ENCODE measurements at regions not wholly inside any gene's neighbourhood (a gene's known extent, or its start where the extent isn't known, plus 50 kb on each side); places are given as distances from the start of the nearest gene placed in this dataset.
"Not testable (repeated sequence)": the region's sequence is repeated elsewhere in the genome, so short reads cannot be mapped to it uniquely, and the experiment has no call there.

DNA sequence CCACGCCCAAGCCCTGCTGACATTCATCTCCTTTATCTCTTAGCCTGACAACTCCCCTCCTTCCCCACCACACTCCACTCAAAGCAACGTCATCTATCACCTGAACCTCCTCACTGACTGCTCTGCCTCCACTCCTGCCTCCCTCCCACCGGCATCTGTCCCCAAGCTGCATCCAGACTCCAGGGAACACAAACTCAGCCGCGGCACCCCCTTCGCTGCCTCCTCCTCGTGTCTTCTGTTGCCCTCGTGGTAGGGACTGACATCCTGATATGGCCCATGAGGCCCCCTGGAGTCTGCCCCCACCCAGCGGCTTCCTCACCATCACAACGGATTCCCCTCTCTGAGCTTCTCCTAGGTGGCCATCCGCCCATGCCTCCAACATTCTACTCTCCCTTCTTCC lies 101.0 kb upstream of the TAS2R1 start:
- no peak for DNase-seq (ENCODE audit: low spot score)

DNA sequence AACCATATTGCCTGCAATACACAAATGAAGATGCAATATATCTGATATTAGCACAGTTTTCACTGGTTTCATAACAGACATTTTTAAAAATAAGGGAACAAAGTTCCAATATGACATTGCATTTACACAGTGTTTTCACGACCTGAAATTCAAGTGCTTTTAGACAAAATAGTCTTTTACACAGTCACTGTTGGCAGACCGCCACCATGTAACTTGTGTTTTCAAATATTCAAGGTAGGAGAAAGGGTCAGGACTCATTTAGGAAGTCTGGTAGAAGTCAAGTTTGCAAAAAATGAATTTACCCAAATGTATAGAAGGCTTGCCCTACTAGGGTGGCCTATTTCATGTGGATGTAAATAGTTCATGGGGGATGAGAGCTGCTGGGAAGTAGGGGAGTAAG lies 98.1 kb upstream of the TAS2R1 start:
- DNase-seq (ENCODE audit: low spot score) = no peak

DNA sequence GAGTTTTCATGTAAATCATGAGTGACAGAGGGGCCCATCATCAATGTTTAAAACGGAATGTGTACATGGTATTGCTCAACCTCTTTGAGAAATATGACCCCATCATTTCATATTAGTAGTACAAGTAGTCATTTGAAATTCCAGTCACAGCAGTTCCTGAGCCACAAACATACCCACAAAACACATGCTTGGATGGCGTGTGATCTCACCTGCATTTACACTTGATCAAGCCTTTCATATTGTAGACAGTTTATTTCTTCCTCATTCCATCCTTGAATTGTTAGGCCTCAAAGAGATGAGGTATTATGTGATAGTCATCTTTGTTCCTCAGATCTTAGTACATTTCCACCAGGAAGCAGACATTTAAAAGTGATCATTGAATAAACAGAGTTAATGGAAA lies 96.8 kb upstream of the TAS2R1 start:
- no peak for DNase-seq (ENCODE audit: low spot score)

DNA sequence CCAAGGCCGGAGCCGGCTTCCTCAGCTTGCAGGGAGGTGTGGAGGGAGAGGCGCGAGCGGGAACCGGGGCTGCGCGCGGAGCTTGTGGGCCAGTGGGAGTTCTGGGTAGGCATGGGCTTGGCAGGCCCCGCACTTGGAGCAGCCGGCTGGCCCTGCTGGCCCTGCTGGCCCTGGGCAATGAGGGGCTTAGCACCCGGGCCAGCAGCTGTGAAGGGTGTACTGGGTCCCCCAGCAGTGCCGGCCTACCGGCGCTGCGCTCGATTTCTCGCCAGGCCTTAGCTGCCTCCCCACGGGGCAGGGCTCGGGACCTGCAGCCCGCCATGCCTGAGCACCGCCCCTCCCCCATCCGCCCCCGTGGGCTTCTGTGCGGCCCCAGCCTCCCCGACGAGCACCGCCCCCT lies 95.1 kb upstream of the TAS2R1 start:
- not testable (repeated sequence) for DNase-seq (ENCODE audit: low spot score)

DNA sequence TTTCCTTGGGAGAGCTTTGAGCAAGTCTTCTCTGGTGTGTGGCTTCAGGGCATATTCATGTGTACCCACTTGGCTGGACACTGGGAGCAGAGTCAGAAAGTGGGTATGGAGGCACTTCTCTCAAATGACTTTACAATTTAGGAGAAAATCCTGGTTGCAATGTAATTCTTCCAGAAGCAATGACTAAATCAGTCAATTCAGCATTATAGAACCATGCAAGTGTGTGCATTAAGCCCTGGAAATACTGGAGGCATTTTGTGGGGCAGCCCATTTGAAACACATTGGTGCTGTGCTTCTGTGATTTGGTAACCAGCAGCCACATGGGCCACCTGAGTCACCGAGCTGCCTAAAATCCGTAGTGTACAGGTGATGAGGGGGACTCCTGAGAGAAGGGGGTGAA lies 94.6 kb upstream of the TAS2R1 start:
- no peak for DNase-seq (ENCODE audit: low spot score)

DNA sequence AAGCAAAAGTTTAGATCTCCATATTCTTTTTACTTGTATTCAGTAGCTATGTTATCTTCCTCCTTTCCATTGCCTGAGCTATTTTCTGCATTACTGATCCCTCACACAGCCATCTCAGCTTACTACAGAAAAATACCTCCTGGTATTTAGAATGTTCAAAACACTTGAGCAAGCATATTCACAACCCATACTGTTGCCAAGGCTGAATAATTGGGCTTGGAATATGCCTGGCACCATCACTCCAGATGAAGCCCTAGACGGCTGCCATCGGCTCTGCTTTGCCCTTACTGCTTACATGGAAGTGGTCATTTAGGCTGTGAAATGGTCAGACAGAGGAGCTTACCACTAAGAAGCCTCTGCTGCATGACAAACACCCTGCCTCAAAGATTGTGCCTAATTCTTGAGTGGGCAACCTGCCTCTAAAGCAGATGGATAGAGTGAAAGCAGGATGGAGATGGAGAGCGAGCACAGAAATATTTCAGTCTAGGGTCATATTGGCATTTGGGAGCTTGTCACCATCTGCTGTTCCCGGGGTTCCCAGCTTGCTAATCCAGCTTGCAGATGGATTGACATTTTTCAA lies 92.5 kb upstream of the TAS2R1 start:
- DNase-seq (ENCODE audit: low spot score) = no peak

DNA sequence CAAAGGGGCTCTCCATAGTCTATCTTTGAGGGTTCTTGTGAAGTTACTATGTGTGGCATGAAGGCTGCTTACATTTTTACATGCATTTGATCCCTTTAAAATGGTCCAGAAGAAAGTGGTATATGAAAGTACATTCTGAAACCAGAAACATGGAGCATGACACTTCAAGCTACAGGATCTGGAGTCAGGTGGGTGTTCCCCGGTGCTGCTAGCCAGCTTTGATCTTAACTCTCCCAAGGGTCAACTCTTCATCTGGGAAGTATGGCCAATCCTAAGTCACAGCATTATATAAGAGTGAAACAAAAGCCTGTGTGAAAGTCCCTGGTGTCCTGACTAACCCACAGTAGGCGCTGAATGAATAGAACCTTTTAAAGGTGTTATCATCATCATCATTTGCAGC lies 91.0 kb upstream of the TAS2R1 start:
- DNase-seq (ENCODE audit: low spot score) = no peak

DNA sequence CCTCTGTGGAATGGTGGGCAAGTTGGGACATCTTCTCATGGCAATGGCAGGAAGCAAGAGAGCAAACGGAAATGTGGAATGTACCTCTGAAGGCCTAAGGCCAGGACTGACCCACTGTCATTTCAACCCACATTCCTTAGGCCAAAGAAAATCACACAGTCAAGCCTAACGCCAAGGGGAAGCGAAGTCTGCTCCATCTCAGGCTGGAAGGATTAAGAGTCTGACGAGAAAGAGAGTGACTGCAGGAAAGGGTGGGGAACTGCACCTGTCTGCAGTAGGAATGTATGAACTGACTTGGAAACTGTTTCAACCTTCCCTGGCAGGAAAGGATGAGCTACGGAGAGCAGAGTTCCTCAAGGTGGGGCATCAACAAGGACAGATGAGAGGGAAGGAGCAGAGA lies 90.2 kb upstream of the TAS2R1 start:
- DNase-seq (ENCODE audit: low spot score) = no peak

DNA sequence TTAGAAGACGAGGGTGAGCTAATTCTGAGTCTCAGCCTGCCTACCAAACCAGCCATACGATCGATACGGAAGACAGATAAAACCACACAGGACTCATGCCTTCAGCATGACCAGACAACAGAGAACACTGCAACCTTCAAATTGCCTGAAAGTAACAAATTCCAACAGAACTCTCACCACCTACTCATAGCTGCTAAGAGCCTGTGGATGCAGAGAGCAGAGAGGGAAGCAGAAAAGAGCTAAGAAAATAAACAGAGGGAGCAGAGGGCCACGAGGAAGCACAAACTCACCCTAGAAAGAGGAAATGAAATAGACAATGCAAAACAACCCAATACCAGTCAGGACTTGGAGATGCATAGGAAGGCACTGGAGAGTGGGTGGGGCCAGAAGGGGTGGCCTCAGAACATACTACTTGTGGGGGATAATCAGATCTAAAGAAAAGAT lies 86.7 kb upstream of the TAS2R1 start:
- DNase-seq (ENCODE audit: low spot score) = no peak

DNA sequence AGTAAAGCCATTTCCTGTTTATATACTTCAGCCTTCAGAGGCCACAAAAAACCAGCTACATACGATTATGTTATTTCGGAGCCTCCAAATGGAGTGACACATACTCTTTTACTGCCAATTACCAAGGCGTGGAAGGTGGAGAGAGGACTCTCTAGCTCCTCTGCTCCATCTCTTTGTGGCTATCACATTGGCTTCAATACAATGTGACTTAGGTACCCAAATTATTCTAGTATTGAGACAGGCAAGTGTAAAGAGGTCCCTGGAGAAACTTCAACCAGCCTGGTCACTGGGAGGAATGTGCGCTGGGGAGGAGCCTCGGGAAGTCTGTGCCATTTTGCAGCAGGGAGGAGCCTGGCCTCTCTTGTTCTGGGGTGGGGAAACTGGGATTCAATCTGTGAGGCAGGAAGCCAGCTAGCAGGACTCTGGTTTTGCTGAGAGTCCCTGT lies 85.8 kb upstream of the TAS2R1 start:
- DNase-seq (ENCODE audit: low spot score) = no peak

DNA sequence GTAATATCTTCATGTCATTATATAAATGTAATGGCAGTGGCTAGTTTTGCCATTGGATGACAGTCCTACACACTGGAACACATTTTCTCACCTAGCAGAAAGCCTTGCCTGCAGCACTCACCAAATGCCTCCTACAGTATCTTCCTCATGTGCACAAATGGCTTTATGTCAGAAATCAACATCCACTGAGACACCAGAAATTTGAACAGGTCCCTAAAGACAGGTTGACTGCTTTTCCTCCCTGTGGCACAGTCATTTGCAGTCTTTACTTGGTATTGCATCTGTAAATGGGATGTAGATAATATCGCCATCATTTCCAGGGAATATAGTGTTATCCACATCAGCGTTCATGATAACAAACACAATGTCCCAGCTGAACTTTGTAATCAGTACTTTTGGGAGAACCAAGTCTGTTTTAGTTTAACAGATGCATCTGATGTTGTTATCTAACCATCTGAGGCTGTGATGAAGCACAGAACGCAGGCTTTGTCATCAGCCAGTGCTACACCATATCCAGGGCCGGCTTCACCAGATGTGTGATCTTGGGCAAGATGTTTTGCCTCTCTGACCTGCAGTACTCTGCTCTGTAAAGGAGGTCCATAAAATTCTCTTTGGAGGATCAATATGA lies 83.9 kb upstream of the TAS2R1 start:
- DNase-seq (ENCODE audit: low spot score) = no peak

DNA sequence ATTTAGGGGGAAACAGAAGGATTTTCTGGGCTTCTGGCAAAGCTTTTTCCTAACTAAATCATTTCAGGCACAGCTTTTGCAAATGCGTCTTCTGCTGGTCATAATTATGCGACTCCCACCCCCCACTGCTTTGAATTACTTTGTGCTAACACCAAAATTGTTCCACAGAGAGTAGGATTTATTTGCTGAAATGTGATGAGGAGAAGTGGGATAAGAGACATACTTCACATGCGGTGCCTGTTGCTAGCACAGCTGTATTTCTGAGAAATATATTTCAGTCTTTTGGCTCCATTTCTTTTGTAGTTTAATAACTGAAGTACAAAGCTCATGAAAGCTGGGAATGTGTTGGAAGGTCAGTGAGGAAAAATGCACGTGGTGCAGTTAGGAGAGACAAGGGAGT lies 83.2 kb upstream of the TAS2R1 start:
- DNase-seq (ENCODE audit: low spot score) = no peak

DNA sequence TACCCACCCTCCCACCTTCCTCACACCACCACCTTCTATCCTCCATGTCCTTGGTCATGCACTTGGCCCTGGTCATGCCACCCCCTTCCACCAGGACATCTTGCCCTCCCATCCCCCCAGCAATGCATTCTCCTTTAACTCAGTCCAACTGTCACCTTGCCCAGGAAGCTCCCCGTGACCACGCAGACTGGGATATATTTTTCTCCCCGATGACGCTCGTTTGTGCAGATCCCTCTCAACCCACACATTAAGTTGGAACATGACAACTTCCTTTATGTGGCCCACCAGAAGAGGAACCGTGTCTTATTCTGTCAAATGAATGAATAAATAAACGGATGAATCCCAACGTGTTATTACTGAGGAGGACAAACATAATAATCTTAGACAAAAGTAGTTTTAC lies 82.8 kb upstream of the TAS2R1 start:
- DNase-seq (ENCODE audit: low spot score) = no peak

DNA sequence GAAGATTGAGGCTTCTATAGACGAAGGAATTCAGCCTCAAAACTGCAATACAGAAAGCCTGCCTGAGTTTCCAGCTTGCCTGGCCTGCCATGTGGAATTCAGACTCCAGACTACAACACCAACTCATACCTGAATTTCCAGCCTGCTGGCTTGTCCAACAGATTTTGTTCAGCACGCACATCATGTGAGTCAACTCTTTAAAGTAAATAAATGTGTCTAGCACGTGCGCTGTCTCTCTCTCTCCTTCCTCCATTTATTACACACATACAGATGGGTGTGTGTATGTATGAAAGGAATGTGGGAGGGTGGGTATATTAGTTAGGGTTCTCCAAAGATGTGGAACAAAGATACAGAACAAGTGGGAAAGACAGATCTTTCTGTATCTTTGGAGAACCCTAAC lies 82.4 kb upstream of the TAS2R1 start:
- DNase-seq (ENCODE audit: low spot score) = no peak

DNA sequence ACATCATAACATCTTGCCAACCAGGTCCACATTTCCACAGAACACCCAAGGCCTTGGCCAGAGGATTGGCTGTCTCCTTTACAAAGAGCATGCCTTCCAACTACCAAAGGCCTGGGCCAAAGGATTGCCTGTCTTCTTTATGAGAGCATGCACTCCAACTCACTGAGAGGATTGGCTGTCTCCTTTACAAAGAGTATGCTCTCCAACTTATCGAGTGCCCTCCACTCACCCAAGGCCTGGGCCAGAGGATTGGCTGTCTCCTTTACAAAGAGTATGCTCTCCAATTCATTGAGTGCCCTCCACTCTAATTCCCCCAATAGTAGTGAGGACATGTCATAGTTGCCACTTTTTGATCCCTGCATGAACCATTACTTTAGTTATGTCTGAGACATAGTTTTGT lies 79.9 kb upstream of the TAS2R1 start:
- DNase-seq (ENCODE audit: low spot score) = no peak

DNA sequence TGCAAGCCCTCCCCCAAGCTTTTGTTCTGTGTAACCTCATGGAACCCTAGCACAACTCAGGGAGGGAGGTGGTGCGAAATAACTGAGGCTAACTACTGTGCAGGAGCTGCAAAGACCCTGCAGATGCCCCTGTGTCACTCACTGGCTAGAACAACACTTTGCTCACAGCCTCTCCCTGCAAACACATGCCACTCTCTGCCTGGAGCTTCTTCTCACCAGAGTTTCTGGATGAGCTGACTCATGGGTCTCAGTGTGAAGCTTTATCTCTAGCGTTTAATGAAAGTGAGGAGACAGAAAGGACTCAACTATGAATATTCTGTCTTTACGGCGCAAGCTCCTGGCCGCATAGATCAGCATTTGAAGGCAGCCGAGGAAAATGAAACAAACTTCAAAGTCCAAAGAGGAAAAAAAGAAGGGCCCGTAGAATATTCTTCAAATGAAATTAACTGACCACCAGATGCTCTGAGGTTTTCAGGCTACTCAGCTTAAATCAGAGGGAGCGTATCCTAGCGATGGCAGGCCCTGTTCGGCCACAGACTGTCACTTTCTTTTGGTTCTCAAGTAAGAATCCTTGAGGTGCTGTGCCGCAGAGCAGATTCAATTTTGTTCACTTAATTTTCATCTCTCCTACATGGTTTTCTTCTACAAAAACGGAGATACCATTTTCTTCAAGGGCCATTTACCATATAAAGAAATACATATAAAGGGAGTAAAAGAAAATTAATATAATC lies 77.7 kb upstream of the TAS2R1 start:
- DNase-seq (ENCODE audit: low spot score) = no peak

DNA sequence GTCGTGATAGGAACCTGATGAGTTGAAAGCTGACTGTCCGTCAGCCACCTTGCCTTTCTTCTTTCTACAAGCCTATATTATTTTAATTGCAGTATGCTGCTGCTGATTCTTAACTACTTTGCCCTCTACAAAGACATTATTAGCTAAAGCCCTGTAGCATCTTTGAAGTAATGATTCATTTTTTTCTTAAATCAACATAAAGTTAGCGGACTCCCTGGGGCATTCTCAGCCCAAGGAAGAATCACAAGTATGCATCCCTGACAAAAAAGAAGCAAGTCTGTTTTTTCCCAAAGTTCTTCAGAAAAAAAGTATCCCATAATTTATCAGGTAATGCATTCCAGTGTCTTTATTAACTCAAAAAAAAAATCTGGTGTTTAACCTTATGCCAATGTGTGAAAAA lies 69.5 kb upstream of the TAS2R1 start:
- no peak for DNase-seq (ENCODE audit: low spot score)

DNA sequence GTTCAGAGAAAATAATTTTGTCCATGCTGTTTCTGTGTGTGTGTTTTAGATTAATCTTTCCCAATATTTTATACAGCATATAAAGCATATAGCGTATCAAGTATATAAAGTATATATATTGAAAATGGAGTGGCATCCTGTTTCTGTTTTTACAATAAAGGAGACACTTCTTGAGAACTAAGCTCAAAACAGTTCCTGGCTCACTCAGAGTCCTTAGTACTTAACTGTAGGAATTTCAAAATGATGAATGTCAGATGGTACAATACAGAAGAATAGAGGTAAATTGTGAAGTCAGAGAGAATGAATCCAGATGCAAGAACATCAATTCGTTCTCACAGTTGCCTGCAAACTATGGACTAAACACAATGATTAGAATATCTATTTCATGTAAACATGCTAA lies 68.7 kb upstream of the TAS2R1 start:
- no peak for DNase-seq (ENCODE audit: low spot score)

DNA sequence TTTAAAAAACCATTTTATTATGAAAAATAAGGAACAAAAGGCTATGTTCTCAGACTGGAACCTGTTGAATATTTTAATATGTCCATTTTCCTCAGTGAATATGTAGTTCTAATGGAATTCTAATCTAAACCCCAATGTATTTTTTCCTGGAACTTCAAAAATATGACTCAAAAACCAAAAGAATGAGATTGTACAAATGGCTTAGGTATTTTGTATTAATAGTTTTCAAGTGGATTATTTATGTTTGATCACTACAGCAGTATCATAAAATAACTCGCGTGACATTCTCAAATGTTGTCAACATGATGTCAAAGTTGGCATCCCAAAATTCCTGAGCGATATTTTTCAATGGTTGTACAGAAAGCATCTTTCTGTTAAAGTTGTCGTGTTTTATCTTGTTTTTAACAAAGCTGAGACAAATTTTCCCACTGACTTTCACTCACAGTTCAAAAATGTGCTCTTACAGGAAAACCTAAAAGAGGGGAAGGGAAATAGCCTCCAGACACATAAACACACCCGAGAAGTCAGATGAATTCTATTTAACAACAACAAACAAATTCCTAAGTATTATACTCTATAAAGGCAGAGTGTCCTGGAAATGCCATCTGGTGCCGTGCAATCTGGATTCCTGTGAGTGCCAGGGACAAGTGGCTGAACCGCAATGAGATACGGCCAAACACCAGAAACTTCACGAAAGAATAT lies 68.1 kb upstream of the TAS2R1 start:
- no peak for DNase-seq (ENCODE audit: low spot score)

DNA sequence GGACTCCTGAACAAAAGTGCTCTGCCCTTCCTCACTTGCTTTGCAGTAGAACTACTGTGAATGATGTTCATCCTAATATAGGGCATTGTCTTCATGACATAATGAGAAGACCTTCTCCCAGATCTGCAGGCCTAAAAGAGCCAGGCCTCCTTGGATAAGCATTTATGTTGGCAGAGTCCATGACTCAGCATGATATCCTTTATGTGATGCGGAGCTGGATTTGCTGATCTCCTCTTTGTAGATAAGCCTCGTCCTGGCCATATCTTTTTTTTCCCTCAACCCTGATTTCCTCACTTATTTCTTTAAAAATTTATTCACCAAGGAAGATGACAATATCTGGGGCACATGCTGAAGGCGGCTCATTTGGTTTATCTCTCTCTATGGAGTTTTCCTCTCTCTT lies 62.4 kb upstream of the TAS2R1 start:
- DNase-seq (ENCODE audit: low spot score) = no peak

DNA sequence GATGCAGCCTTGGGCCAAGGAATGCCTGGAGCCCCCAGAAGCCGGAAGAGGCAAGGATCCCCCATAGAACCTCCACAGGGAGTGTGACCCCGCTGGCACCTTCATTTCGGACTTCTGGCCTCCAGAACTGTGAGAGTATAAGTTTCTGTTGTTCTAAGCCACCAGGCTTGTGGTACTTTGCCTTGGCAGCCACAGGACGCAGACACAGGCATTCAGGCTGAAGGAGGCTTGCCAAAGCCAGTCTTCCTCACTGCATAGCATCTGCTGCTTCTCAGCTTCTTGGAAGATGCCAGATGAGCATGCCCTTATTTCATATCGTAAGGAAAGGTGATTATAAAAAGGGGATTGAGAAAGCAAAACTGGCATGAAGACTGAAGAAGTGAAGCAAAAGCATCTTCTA lies 61.1 kb upstream of the TAS2R1 start:
- DNase-seq (ENCODE audit: low spot score) = no peak

DNA sequence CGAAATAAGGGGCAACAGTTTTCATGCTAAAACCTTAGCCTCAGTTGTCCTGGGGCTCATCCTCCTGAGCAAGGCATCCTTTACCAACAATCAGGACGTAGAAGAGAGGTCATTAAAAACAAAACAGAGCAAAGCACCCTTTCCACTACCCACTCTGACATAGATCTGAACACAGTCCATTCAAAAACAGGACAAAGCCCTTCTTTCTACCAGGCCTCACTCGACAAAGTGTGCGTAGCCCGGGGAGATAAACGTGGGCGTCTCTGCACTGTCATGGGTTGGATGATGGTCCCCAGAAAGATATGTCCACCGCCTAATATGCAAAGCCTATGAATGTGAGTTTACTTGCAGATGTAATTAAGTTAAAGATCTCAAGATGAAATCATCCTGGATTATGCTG lies 60.6 kb upstream of the TAS2R1 start:
- DNase-seq (ENCODE audit: low spot score) = peak; percentile 75

DNA sequence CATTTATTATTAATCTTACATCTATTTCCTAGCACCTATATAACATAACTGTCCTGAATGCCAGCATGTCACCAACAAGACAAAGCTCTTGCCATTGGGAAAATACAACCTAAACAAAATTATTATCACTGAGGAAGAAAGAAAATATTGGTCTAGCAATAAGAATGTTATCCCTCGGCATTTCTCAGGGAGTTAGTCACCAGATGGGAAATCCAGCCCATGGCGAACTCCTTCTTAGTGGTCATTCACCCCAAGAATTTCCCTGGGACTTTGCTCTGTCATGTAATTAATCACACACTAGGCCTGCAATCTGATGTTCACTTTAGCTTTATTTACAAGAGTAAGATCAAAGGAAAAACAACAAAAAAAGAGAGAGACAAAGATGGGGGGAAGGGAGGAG lies 56.1 kb upstream of the TAS2R1 start:
- DNase-seq (ENCODE audit: low spot score) = no peak
